Right lobe of liver (tissue), 4 donors: ENCODE measurements at regions not wholly inside any gene's neighbourhood (a gene's known extent, or its start where the extent isn't known, plus 50 kb on each side); places are given as distances from the start of the nearest gene placed in this dataset.

Experiments used
- CTCF ChIP-seq, 4 donors: fragments of 200-600 bp in 3 of 4; fragments of 450-650 bp in 1 of 4; IDR thresholded peaks; one replicate each; pipeline versions ENCODE4 v1.5.1 to v1.8.0; 2016 to 2022; ENCODE audit warnings: antibody characterized with exemption in 4 of 4, mild to moderate bottlenecking in 2 of 4
- POLR2A ChIP-seq: fragments of 450-650 bp; IDR thresholded peaks from one replicate; pipeline ENCODE4 v1.6.1; 2017; ENCODE audit warnings: antibody characterized with exemption, mild to moderate bottlenecking
- donor health status: DM: no; HTN: no; CAD: no.
- donor health status: DM: no; HTN: no; CAD: no.
- donor health status: DM: no; HTN: yes; CAD: no.

- TF ChIP-seq POLR2A (no peak), CTCF (IDR thresholded peaks at IDR 0.05) (no peak)
These were observed 1068.2 kb upstream of the ACVR2A start for GRCh38 chr2:146776596-146776995.
